Endodermal cell (in vitro differentiated cells): ENCODE measurements at regions not wholly inside any gene's neighbourhood (a gene's known extent, or its start where the extent isn't known, plus 50 kb on each side); places are given as distances from the start of the nearest gene placed in this dataset.
"Not testable (repeated sequence)": the region's sequence is repeated elsewhere in the genome, so short reads cannot be mapped to it uniquely, and the experiment has no call there.

Source experiments
- DNase-seq: peaks from one replicate; pipeline ENCODE4 v3.0.0-alpha.2; 2017
- H3K27ac ChIP-seq: 2 replicates; pipeline ENCODE4 v1.5.1; 2013; ENCODE audit warnings: mild to moderate bottlenecking, low read depth, low read length, moderate library complexity
- H3K27me3 ChIP-seq: 2 replicates; pipeline ENCODE4 v1.6.1; 2013; ENCODE audit warnings: mild to moderate bottlenecking, low read length, moderate library complexity; ENCODE audit not compliant: insufficient read depth, control insufficient read depth, poor library complexity, severe bottlenecking
- H3K36me3 ChIP-seq: 2 replicates; pipeline ENCODE4 v1.7.0; 2013; ENCODE audit warnings: mild to moderate bottlenecking, low read length, moderate library complexity; ENCODE audit not compliant: control insufficient read depth, insufficient read depth
- H3K4me1 ChIP-seq: one replicate; pipeline ENCODE4 v1.7.0; 2013; ENCODE audit warnings: low read length; ENCODE audit not compliant: control insufficient read depth, insufficient read depth
- H3K4me3 ChIP-seq: 2 replicates; pipeline ENCODE4 v1.5.1; 2013; ENCODE audit warnings: mild to moderate bottlenecking, low read length, moderate library complexity
- H3K9ac ChIP-seq: 2 replicates; pipeline ENCODE4 v1.6.1; 2013; ENCODE audit warnings: mild to moderate bottlenecking, low read length, moderate library complexity; ENCODE audit not compliant: poor library complexity, severe bottlenecking; ENCODE audit errors: extremely low read depth
- H3K9me3 ChIP-seq: 2 replicates; pipeline ENCODE4 v1.6.1; 2013; ENCODE audit warnings: mild to moderate bottlenecking, low read length, moderate library complexity; ENCODE audit not compliant: control insufficient read depth
- H3K27ac Mint-ChIP-seq: 2 replicates; pipeline ENCODE4 v1.8.0; 2020; ENCODE audit warnings: mixed read lengths
- H3K27me3 Mint-ChIP-seq: 2 replicates; pipeline ENCODE4 v1.8.0; 2021; ENCODE audit warnings: mild to moderate bottlenecking, mixed read lengths; ENCODE audit not compliant: insufficient read depth
- H3K36me3 Mint-ChIP-seq: 2 replicates; pipeline ENCODE4 v1.8.0; 2020; ENCODE audit warnings: low read depth, mixed read lengths
- H3K4me1 Mint-ChIP-seq: 2 replicates; pipeline ENCODE4 v1.8.0; 2020; ENCODE audit warnings: mixed read lengths
- H3K4me3 Mint-ChIP-seq: 2 replicates; pipeline ENCODE4 v1.8.0; 2020; ENCODE audit warnings: mild to moderate bottlenecking, moderate library complexity, mixed read lengths
- H3K9me3 Mint-ChIP-seq: 2 replicates; pipeline ENCODE4 v1.8.0; 2020; ENCODE audit warnings: mild to moderate bottlenecking, mixed read lengths
- CTCF ChIP-seq: fragments of 200-600 bp; sonication (generic); conservative IDR thresholded peaks from 2 replicates; pipeline ENCODE4 v1.5.0; 2021; ENCODE audit warnings: antibody characterized with exemption, mild to moderate bottlenecking
- WGBS, 2 experiments: methylation state at CpG; one replicate each; pipeline versions ENCODE4 v1.1.5 to v1.1.7; 2013; ENCODE audit warnings: missing lambda C conversion rate in 2 of 2, mixed read lengths in 1 of 2; ENCODE audit not compliant: insufficient coverage in 1 of 2, insufficient read length in 1 of 2; 5-methylcytosine and 5-hydroxymethylcytosine counted together

GRCh38 chr3:103295974-103296570 is 861.3 kb downstream of the ZPLD1 start:
- Histone ChIP-seq H3K4me3 (no peak overlapping the region), H3K4me1 (no peaks in the 10 kb centered on the region), H3K9me3 (no peaks in the 10 kb centered on the region), H3K27ac (no peak overlapping the region), H3K27me3 (no peaks in the 10 kb centered on the region), H3K9ac (no peak overlapping the region), H3K36me3 (no peaks in the 10 kb centered on the region)
- WGBS, 2 experiments, result 71% methylated on average over 2 of the region's 2 CpGs; no CpG with 5 or more reads in 1 of the 2 experiments
- peak; percentile 70 for TF ChIP-seq CTCF
- no peak for DNase-seq
- Mint-ChIP-seq H3K4me3 (no peak overlapping the region), H3K27ac (no peak overlapping the region), H3K27me3 (no peaks in the 10 kb centered on the region), H3K9me3 (peaks cover 4% of the 10 kb centered on the region), H3K4me1 (no peaks in the 10 kb centered on the region), H3K36me3 (no peaks in the 10 kb centered on the region)

GRCh38 chr3:103297502-103297901 is 862.7 kb downstream of the ZPLD1 start:
- not testable (repeated sequence) for H3K4me1 ChIP-seq, H3K27me3 ChIP-seq, H3K27me3 Mint-ChIP-seq, H3K4me3 Mint-ChIP-seq, H3K4me1 Mint-ChIP-seq, H3K9ac ChIP-seq, H3K27ac ChIP-seq, H3K27ac Mint-ChIP-seq, H3K9me3 ChIP-seq, H3K36me3 ChIP-seq, H3K4me3 ChIP-seq, H3K36me3 Mint-ChIP-seq, DNase-seq, H3K9me3 Mint-ChIP-seq
- WGBS, 2 experiments, result 94 to 100% methylated on average over 10 to 11 of the region's 11 CpGs

- Mint-ChIP-seq H3K4me3 (no peak overlapping the region), H3K27me3 (no peaks in the 10 kb centered on the region), H3K4me1 (no peaks in the 10 kb centered on the region), H3K9me3 (no peaks in the 10 kb centered on the region), H3K27ac (no peak overlapping the region), H3K36me3 (no peaks in the 10 kb centered on the region)
- DNase-seq, result no peak
- no peak overlapping the region for H3K9ac ChIP-seq
- no peak overlapping the region for H3K27ac ChIP-seq
- no peaks in the 10 kb centered on the region for H3K4me1 ChIP-seq
- WGBS, 2 experiments, result 80% methylated on average over 4 of the region's 4 CpGs; no CpG with 5 or more reads in 1 of the 2 experiments
- H3K4me3 ChIP-seq, result no peak overlapping the region
- no peaks in the 10 kb centered on the region for H3K27me3 ChIP-seq
- no peaks in the 10 kb centered on the region for H3K36me3 ChIP-seq
- no peaks in the 10 kb centered on the region for H3K9me3 ChIP-seq
- TF ChIP-seq CTCF, result no peak
Observed at GRCh38 chr3:103306104-103306503, 871.3 kb downstream of the ZPLD1 start.

GRCh38 chr3:103308921-103309320 is 874.1 kb downstream of the ZPLD1 start:
- Mint-ChIP-seq H3K27me3 (no peaks in the 10 kb centered on the region), H3K27ac (no peak overlapping the region), H3K4me3 (no peak overlapping the region), H3K9me3 (no peaks in the 10 kb centered on the region), H3K4me1 (no peaks in the 10 kb centered on the region), H3K36me3 (no peaks in the 10 kb centered on the region)
- peak; percentile 58 for DNase-seq
- no peaks in the 10 kb centered on the region for H3K4me1 ChIP-seq
- 73% methylated on average over 1 of the region's 1 CpG; no CpG with 5 or more reads in 1 of the 2 experiments for WGBS, 2 experiments
- no peak overlapping the region for H3K9ac ChIP-seq
- TF ChIP-seq CTCF, result peak; percentile 77
- no peak overlapping the region for H3K4me3 ChIP-seq
- H3K27me3 ChIP-seq, result no peaks in the 10 kb centered on the region
- no peaks in the 10 kb centered on the region for H3K36me3 ChIP-seq
- no peak overlapping the region for H3K27ac ChIP-seq
- H3K9me3 ChIP-seq, result no peaks in the 10 kb centered on the region
